GM18498 (cell line): ENCODE measurements at regions not wholly inside any gene's neighbourhood (a gene's known extent, or its start where the extent isn't known, plus 50 kb on each side); places are given as distances from the start of the nearest gene placed in this dataset.

Experiments used
- ATAC-seq: cut with Tn5 transposase; IDR thresholded peaks from one replicate; pipeline ENCODE4 v1.9.1; 2021; ENCODE audit warnings: mild to moderate bottlenecking, moderate library complexity; ENCODE audit not compliant: unreplicated experiment

- ATAC-seq = no peak
These were observed 52.6 kb upstream of the KATNAL1 start for GRCh38 chr13:30359991-30360390.

GRCh38 chr13:30360586-30360985 is 53.2 kb upstream of the KATNAL1 start:
- ATAC-seq = no peak

- ATAC-seq = no peak
These were observed 54.8 kb upstream of the KATNAL1 start for GRCh38 chr13:30362005-30362788.

DNA sequence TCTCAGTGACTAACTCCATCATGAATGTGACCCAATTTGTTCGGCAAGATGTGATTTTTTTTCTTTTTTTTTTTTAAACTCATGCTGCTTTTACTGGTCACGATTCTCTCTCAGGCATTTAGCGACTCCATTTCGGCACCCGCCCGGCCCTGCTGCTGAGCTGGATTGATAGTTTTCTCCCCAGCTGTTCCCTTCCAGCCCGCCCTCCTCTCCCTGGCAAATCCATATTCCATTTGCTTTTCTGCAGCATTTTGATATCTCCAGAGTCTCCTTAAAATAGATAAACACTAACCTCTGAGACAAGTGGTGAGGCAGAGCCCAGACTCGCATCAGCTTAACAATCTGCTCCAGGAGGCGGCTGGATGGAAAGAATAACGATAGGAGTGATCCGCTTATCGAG is 55.5 kb upstream of the KATNAL1 start:
- no peak for ATAC-seq

DNA sequence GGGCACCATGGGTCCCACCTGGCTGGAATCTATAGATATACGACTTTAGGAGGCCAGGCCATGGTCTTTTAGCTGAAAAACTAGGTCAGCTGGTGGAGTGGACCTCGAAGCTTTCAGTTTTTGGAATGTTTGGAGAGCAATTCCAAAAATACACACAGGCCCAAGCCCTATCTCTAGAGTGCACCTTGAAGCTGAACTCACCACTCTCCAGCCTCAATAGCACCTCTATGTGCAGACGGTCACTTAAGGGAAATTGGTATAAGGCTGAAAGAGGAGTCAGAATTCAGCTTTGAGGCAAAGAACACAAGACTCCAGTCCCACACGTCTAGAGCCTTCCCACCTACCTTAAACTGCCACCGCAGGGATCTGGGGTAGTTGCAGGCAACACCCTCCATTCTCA is 56.4 kb upstream of the KATNAL1 start:
- ATAC-seq = no peak

GRCh38 chr13:30364133-30364532 is 56.8 kb upstream of the KATNAL1 start:
- ATAC-seq = no peak

DNA sequence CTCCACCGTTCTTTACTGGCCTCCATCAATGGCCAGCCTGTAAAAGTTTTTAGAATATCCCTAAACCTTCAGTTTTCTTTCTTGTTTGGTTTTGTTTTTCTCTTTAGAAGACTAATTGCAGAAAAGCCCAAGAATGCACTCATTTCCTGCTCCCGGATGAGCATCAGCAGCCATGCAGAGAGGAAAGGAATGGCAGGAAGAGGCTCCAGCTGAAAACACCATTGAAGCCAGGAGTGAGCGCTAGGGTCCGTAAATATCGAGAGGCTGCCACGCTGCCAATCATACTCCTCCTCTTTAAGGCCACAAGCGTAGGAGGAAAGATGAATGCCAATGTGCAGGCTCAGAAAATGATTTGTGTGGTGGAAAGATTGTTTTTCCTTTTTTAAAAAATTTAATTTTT is 57.4 kb upstream of the UBE2L5 start:
- no peak for ATAC-seq

DNA sequence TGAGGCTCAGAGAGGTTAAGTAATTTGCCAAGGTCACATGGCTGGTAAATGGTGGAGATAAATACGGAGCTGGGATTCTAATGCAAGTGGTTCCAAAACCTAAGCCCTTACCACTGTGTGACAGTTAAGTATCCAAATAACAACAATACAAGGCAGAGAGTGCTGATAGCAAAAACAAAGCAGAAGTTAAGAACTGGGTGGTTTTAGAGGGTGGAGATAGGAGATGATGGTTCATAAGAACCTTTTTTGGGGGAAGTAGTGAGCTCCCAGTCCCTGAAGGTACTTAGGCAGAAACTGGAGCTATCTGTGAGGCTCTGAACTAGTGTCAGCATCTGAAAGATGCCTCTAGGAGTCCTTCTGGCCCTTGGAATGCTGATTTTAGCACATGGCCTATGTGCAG is 56.2 kb upstream of the UBE2L5 start:
- no peak for ATAC-seq

- no peak for ATAC-seq
These were observed 55.0 kb upstream of the UBE2L5 start for GRCh38 chr13:30367296-30367695.

DNA sequence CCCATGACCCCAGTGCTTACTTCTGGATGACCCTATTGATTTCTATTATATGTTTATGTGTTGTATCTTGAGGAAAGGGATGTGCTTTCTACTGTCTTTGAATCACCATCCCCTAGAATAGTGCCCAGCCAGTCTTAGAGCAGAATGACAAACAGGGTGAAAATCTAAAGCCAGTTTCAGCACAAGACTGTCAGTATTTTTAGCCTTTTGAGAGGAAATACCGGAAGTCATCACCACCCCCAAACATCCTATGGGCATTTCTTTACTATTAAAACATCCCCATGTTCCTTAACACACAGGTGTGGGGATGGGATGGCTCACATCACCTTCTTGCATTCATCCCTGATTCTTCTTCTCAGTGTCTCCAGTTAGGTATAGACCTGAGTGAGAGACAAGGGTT is 52.1 kb upstream of the UBE2L5 start:
- ATAC-seq = no peak

DNA sequence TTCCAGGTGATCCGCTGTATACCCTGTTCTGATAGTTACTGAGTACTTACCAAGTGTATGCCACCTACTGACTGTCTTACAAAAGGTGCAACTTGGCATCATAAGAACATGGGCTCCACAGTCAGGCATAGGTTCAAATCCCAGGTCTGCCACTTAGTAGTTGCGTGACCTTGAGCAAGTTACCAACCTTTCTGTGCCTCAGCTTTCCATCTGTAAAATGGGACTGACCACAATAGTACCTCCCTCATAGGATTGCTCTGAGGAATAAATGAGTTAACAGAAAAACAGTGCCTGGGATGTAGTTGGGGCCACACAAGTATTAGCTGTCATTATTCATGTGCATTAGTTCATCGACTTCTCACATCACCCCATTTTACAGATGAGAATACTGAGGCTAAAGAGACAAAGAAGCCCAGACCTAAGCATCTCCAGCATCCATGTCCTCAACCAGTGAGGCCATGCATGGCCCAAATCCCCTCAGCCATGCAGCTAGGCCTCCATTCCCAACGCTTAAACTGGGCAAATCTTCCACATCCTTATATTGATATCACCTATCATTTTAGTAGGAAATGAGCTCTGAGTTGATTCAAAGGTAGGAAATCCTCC is 51.3 kb upstream of the UBE2L5 start:
- no peak for ATAC-seq

GRCh38 chr13:30371649-30372265 is 50.5 kb upstream of the UBE2L5 start:
- peak; percentile 80 for ATAC-seq
